Retinal pigment epithelial cell (primary cell): ENCODE measurements at regions not wholly inside any gene's neighbourhood (a gene's known extent, or its start where the extent isn't known, plus 50 kb on each side); places are given as distances from the start of the nearest gene placed in this dataset.
"Not testable (repeated sequence)": the region's sequence is repeated elsewhere in the genome, so short reads cannot be mapped to it uniquely, and the experiment has no call there.

ENCODE experiments used
- DNase-seq: peaks from one replicate; pipeline ENCODE4 v3.0.0-alpha.2; 2010; ENCODE audit warnings: low read depth
- H3K4me3 ChIP-seq: 2 replicates; pipeline ENCODE4 v1.5.1; 2011; ENCODE audit warnings: mild to moderate bottlenecking, low read length, control low read depth, moderate library complexity
- CTCF ChIP-seq: conservative IDR thresholded peaks from 2 replicates; pipeline ENCODE4 v1.5.1; 2011; ENCODE audit warnings: low read depth, low read length, control low read depth, inconsistent platforms

- no peak overlapping the region for H3K4me3 ChIP-seq
- DNase-seq = no peak
- TF ChIP-seq CTCF = no peak
Measured at GRCh38 chr3:164018500-164018899, 1059.8 kb downstream of the SI start.

GRCh38 chr3:164007765-164008164, 1070.5 kb downstream of the SI start:
- H3K4me3 ChIP-seq = no peak overlapping the region
- no peak for DNase-seq
- TF ChIP-seq CTCF = no peak

GRCh38 chr3:164004205-164004604, 1074.1 kb downstream of the SI start:
- DNase-seq = no peak
- no peak overlapping the region for H3K4me3 ChIP-seq
- TF ChIP-seq CTCF = no peak

GRCh38 chr3:164003016-164003415, 1075.3 kb downstream of the SI start:
- DNase-seq, H3K4me3 ChIP-seq: not testable (repeated sequence)

- no peak for DNase-seq
- no peak for TF ChIP-seq CTCF
- H3K4me3 ChIP-seq = no peak overlapping the region
Measured at GRCh38 chr3:163983940-163984339, 1094.4 kb downstream of the SI start.

GRCh38 chr3:163971861-163972260, 1106.4 kb downstream of the SI start:
- no peak for DNase-seq
- H3K4me3 ChIP-seq = no peak overlapping the region
- TF ChIP-seq CTCF = no peak

GRCh38 chr3:163957072-163957471, 1121.2 kb downstream of the SI start:
- TF ChIP-seq CTCF = peak; percentile 20
- no peak overlapping the region for H3K4me3 ChIP-seq
- no peak for DNase-seq

GRCh38 chr3:163953526-163953925, 1124.8 kb downstream of the SI start:
- DNase-seq = no peak
- no peak overlapping the region for H3K4me3 ChIP-seq
- no peak for TF ChIP-seq CTCF
